ENCODE measurements at regions not wholly inside any gene's neighbourhood (a gene's known extent, or its start where the extent isn't known, plus 50 kb on each side); places are given as distances from the start of the nearest gene placed in this dataset.

DNA sequence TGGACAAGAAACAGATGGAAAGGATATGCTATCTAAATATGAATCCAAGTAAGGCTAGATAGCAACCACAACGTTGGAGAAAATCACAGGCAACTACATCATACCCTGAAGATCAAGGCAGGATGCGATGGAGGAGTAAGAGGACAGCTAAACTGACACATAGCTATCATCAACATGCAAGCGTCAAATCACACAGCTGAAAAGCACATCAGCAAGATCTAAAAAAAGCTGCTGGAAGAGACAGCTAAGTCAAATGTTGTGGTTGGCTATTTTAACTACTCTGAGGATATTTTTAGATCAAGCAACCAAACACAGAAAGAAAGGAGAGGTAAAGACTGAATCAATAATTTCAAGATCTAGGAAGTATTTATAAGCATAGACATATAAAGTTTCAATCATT lies 466.9 kb downstream of the BRD1 start:
- no peak overlapping the region for H3K4me3 ChIP-seq (ENCODE audit: low read depth, low read length)
- TF ChIP-seq, protein P1, sequence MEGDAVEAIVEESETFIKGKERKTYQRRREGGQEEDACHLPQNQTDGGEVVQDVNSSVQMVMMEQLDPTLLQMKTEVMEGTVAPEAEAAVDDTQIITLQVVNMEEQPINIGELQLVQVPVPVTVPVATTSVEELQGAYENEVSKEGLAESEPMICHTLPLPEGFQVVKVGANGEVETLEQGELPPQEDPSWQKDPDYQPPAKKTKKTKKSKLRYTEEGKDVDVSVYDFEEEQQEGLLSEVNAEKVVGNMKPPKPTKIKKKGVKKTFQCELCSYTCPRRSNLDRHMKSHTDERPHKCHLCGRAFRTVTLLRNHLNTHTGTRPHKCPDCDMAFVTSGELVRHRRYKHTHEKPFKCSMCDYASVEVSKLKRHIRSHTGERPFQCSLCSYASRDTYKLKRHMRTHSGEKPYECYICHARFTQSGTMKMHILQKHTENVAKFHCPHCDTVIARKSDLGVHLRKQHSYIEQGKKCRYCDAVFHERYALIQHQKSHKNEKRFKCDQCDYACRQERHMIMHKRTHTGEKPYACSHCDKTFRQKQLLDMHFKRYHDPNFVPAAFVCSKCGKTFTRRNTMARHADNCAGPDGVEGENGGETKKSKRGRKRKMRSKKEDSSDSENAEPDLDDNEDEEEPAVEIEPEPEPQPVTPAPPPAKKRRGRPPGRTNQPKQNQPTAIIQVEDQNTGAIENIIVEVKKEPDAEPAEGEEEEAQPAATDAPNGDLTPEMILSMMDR (IDR thresholded peaks at IDR 0.05; ENCODE audit: control insufficient read depth, extremely low read depth, insufficient read depth): no peak
- DNase-seq (ENCODE audit: low read depth): no peak

DNA sequence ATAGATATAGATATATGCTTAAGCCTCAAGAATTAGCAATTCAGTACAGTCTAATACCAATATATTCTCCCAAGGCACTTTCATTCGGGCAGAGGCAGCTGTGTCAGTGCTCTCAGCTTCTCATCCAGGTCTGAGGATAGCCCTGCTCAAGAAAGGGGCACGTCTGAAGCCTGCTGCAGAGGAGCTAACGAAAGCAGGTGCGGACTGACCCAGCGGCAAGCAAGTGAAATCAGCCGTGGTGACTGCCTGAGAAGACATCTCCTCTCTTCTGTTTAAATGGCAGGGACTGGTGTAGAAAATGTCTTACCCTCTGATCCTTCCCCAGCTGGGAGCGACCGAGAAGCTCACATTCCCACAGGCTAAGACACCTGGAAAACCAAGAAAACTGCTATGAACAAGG lies 468.6 kb downstream of the BRD1 start:
- no peak for DNase-seq (ENCODE audit: low read depth)
- H3K4me3 ChIP-seq (ENCODE audit: low read depth, low read length): no peak overlapping the region
- TF ChIP-seq, protein P1 (IDR thresholded peaks at IDR 0.05; ENCODE audit: control insufficient read depth, extremely low read depth, insufficient read depth): no peak

DNA sequence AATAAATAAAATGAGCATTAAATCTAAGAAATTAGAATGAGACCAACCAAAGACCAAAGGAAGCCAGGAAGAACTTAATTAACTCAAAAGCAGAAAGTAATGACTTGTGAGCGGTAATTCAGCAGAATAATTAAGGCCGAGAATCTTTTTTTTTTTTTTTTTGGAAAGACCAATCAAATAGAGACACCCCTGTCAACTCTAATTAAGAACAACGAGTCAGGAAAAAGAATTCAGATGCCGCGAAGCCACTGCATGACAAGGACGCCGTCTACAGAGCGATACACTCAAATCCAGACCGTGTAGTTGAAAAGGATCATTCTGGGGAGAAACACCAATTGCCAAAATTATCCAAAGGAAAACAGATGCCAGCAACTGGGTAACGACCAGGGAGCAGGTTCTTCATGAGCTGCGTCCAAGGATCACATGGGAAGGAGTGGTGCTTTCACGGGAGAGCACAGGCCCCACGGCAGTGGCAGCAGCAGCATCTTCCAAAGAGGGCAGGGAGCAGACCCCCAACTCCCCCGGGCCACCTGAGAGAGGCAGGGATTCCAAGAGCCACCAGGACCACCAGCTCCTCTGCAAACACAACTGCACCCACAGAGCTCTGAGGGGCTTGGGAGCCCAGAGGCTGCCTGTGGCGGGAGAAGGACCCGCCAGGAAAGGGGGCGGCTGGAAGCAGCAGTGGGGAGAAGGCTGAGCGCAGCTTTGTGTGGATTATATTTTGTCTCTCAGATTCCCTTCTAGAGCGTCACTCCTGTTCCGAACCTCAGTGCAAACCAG lies 469.8 kb downstream of the BRD1 start:
- TF ChIP-seq, protein P1 (IDR thresholded peaks at IDR 0.05; ENCODE audit: control insufficient read depth, extremely low read depth, insufficient read depth): no peak
- no peak overlapping the region for H3K4me3 ChIP-seq (ENCODE audit: low read depth, low read length)
- no peak for DNase-seq (ENCODE audit: low read depth)

DNA sequence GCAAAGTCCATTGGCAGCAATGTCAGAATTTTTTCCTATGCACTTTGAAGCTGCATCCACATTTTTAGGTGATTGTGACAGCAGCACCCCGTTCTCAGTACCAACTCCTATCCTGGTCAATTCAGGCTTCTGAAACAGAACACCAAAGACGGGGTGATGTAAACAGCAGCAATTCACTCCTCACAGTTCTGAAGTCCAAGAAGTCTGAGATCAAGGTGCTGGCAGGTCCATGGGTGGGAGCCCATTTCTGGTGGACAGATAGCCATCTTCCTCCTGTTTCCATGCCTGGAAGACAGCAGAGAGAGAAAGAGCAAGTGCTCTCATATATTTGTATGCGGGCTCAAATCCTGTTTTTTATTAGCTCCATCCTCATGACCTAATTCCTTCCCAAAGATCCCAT lies 471.2 kb downstream of the BRD1 start:
- TF ChIP-seq, protein P1 (IDR thresholded peaks at IDR 0.05; ENCODE audit: control insufficient read depth, extremely low read depth, insufficient read depth): no peak
- H3K4me3 ChIP-seq (ENCODE audit: low read depth, low read length): no peak overlapping the region
- DNase-seq (ENCODE audit: low read depth): no peak

DNA sequence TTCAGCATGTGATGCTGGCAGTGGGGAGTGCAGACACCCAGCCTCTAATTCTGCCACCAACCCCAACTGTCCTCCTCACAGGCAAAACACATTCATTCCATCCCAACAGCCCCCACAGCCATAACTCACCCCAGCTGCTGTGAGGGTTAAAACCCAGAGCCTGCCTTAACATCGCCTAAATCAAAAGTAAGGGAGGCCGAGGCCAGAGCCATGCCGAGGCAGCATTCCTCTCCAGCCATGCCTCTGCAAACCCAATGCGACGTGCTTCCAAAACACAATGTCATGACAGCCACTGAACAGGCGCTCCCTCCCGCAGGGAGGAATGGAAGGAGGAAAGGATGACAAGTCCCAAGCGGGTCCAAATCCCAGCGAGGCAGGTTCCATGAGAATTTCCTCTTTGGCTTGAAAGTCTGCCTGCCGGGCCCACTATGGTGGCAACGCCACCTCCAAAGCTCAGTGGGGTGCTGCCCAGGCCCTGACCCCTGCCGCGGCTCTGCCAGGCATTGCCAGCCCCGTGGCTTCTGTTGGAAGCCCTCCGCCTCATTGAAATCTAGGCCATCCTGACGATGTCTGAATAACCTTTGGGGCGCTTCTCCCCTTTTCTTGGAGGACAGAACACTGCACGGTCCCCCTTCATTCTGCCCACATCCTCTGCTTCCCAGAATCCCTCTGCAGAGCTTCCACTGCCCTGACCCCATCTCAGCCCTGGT lies 472.3 kb downstream of the BRD1 start:
- TF ChIP-seq, protein P1 (IDR thresholded peaks at IDR 0.05; ENCODE audit: control insufficient read depth, extremely low read depth, insufficient read depth): no peak
- DNase-seq (ENCODE audit: low read depth): no peak

DNA sequence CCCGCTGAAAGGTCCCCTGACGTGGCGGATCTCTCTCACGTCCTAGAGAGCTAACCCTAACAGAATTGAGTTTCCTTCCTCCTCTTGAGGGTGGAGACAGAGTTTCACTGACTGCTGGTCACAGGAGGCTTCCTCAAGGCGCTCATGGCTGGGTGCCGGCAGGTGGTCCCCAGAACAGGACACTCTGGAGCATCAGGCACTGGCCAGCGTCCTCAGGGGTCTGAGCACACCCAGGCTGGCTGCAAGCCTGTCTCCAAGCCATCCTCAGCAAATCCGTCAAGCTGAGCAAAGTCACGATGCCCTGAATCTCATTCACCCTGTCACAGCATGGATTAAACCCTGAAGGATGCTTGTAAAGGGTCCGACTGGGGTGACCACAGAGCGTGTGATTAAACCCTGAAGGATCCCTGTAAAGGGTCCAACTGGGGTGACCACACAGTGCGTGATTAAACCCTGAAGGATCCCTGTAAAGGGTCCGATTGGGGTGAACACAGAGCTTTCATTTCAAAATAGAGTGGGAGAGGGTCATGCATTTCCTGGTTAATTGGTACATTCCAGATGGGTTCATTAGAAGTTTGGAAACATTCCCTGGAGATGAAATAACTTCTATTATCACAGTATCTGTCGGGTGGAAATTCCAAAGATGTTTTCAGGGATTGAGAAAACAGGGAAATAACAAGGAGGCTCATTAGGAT lies 473.0 kb downstream of the BRD1 start:
- DNase-seq (ENCODE audit: low read depth): no peak
- H3K4me3 ChIP-seq (ENCODE audit: low read depth, low read length): no peak overlapping the region
- TF ChIP-seq, protein P1 (IDR thresholded peaks at IDR 0.05; ENCODE audit: control insufficient read depth, extremely low read depth, insufficient read depth): no peak

More for the DNA sequence above, 472.3 kb downstream of the BRD1 start:
- no peak overlapping the region for H3K4me3 ChIP-seq (ENCODE audit: low read depth, low read length)
